ENCODE measurements at regions not wholly inside any gene's neighbourhood (a gene's known extent, or its start where the extent isn't known, plus 50 kb on each side); places are given as distances from the start of the nearest gene placed in this dataset.

DNA sequence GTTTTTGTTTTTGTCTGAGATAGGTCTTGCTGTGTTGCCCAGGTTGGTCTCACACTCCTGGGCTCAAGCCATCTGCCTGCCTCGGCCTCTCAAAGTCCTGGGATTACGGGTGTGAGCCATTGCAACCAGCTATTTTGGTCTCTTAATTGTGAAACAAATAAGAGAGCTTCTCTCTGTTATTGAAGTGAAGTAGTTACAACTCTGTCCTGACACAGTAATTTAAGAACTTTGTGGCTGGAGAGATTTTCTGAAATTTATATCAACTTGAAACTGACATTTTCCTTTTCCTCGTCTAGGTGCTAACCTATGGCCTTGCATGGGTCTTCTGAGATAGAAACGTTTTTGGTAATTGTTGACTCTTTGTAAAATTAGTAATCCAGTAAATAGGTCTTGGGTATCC is 122.1 kb upstream of the DOK5 start:
- H3K79me2 ChIP-seq (ENCODE audit: insufficient read depth, low read length) = no peaks in the 10 kb centered on the region
- no peak overlapping the region for H3K4me3 ChIP-seq (replicated peaks in 1 of 3; ENCODE audit: low read depth in 2 of 3, low read length in 3 of 3)
- Mint-ChIP-seq H3K9me3 (peaks cover 0 to 5% (median 2%) of the 10 kb centered on the region in 7 donors), H3K36me3 (no peaks in the 10 kb centered on the region), H3K27me3 (ENCODE audit: low read depth in 3 of 3) (peaks cover 0 to 2% (median 0%) of the 10 kb centered on the region in 3 donors), H3K4me1 (no peaks in the 10 kb centered on the region), H3K4me3 (no peak overlapping the region), H3K27ac (no peak overlapping the region)
- no peak for DNase-seq
- no peaks in the 10 kb centered on the region for H4K20me1 ChIP-seq (ENCODE audit: insufficient read depth, low read length)
- H3K27ac ChIP-seq (ENCODE audit: low read depth in 1 of 2, low read length in 2 of 2) = no peak overlapping the region
- H2AFZ ChIP-seq (ENCODE audit: insufficient read depth, low read depth, low read length, poor library complexity, severe bottlenecking) = no peak overlapping the region
- H3K36me3 ChIP-seq (replicated peaks in 1 of 2; ENCODE audit: control insufficient read depth in 1 of 2, insufficient read depth in 2 of 2, low read length in 2 of 2) = no peaks in the 10 kb centered on the region
- no peak overlapping the region for H3K4me2 ChIP-seq (replicated peaks; ENCODE audit: extremely low read depth, low read length, poor library complexity, severe bottlenecking)
- intact Hi-C loops (cut with micrococcal nuclease) = no loop called here
- 83% methylated on average over 3 of the region's 4 CpGs for WGBS (ENCODE audit: insufficient coverage)
- H3K9ac ChIP-seq (ENCODE audit: insufficient read depth, low read length, poor library complexity, severe bottlenecking) = no peak overlapping the region
- TF ChIP-seq, protein P1, sequence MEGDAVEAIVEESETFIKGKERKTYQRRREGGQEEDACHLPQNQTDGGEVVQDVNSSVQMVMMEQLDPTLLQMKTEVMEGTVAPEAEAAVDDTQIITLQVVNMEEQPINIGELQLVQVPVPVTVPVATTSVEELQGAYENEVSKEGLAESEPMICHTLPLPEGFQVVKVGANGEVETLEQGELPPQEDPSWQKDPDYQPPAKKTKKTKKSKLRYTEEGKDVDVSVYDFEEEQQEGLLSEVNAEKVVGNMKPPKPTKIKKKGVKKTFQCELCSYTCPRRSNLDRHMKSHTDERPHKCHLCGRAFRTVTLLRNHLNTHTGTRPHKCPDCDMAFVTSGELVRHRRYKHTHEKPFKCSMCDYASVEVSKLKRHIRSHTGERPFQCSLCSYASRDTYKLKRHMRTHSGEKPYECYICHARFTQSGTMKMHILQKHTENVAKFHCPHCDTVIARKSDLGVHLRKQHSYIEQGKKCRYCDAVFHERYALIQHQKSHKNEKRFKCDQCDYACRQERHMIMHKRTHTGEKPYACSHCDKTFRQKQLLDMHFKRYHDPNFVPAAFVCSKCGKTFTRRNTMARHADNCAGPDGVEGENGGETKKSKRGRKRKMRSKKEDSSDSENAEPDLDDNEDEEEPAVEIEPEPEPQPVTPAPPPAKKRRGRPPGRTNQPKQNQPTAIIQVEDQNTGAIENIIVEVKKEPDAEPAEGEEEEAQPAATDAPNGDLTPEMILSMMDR (IDR thresholded peaks at IDR 0.05) = no peak
- no peaks in the 10 kb centered on the region for H3K27me3 ChIP-seq (ENCODE audit: control insufficient read depth in 2 of 2, insufficient read depth in 2 of 2, low read length in 2 of 2)
- H3K4me1 ChIP-seq (ENCODE audit: control insufficient read depth in 1 of 2, insufficient read depth in 2 of 2, low read length in 2 of 2) = no peaks in the 10 kb centered on the region
- no peaks in the 10 kb centered on the region for H3K9me3 ChIP-seq (replicated peaks in 1 of 2; ENCODE audit: control insufficient read depth in 1 of 2, insufficient read depth in 1 of 2, low read length in 2 of 2)

DNA sequence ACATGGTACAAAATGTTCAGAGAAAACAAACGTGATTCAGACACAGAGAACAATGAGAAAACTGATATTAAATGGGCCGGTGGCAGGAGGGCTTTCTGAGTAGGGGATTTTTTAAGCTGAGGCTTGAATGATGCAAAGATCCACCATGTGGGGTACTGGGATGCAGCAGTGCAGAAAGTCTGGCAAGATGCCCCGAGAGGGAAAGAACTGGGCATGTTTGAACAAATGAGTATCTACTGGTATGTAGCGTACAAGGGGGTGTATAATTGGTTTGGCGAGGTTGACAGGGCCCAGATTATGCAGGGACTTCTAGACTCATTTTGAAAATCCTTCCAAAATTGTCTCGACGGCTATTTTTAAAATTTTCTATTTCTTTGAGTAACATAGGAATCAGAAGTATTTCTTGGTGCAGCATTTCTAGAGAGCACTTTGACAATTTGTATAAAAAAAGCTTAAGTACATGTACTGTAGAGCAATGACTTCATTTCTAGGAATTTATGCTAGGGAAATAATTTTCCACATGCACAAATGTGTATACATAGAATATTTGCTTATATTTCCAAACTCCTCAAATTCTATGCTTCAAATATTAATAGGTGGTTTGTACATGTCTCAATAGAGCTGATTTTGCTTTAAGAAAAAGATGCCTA is 119.6 kb upstream of the DOK5 start:
- no peaks in the 10 kb centered on the region for H3K36me3 Mint-ChIP-seq
- peaks cover 0 to 2% (median 0%) of the 10 kb centered on the region in 3 donors for H3K27me3 Mint-ChIP-seq (ENCODE audit: low read depth in 3 of 3)
- 79% methylated on average over 3 of the region's 7 CpGs for WGBS (ENCODE audit: insufficient coverage)
- Histone ChIP-seq H3K79me2 (ENCODE audit: insufficient read depth, low read length) (no peaks in the 10 kb centered on the region), H3K9me3 (replicated peaks in 1 of 2; ENCODE audit: control insufficient read depth in 1 of 2, insufficient read depth in 1 of 2, low read length in 2 of 2) (no peaks in the 10 kb centered on the region), H3K27me3 (ENCODE audit: control insufficient read depth in 2 of 2, insufficient read depth in 2 of 2, low read length in 2 of 2) (no peaks in the 10 kb centered on the region), H3K27ac (ENCODE audit: low read depth in 1 of 2, low read length in 2 of 2) (no peak overlapping the region), H2AFZ (ENCODE audit: insufficient read depth, low read depth, low read length, poor library complexity, severe bottlenecking) (no peak overlapping the region), H3K9ac (ENCODE audit: insufficient read depth, low read length, poor library complexity, severe bottlenecking) (no peak overlapping the region), H3K4me3 (replicated peaks in 1 of 3; ENCODE audit: low read depth in 2 of 3, low read length in 3 of 3) (no peak overlapping the region), H4K20me1 (ENCODE audit: insufficient read depth, low read length) (no peaks in the 10 kb centered on the region), H3K4me1 (ENCODE audit: control insufficient read depth in 1 of 2, insufficient read depth in 2 of 2, low read length in 2 of 2) (no peaks in the 10 kb centered on the region), H3K4me2 (replicated peaks; ENCODE audit: extremely low read depth, low read length, poor library complexity, severe bottlenecking) (no peak overlapping the region), H3K36me3 (replicated peaks in 1 of 2; ENCODE audit: control insufficient read depth in 1 of 2, insufficient read depth in 2 of 2, low read length in 2 of 2) (no peaks in the 10 kb centered on the region)
- H3K9me3 Mint-ChIP-seq = peaks cover 0 to 2% (median 0%) of the 10 kb centered on the region in 7 donors
- intact Hi-C loops (cut with micrococcal nuclease) = no loop called here
- no peak overlapping the region for H3K27ac Mint-ChIP-seq
- no peak overlapping the region for H3K4me3 Mint-ChIP-seq
- DNase-seq = no peak
- H3K4me1 Mint-ChIP-seq = no peaks in the 10 kb centered on the region
- TF ChIP-seq, protein P1 (IDR thresholded peaks at IDR 0.05) = no peak

All from CD14-positive monocyte (primary cell).